NT2/D1 (cell line): ENCODE measurements at regions not wholly inside any gene's neighbourhood (a gene's known extent, or its start where the extent isn't known, plus 50 kb on each side); places are given as distances from the start of the nearest gene placed in this dataset.

Source experiments
- YY1 ChIP-seq: IDR thresholded peaks from 2 replicates; pipeline ENCODE4 v1.6.1; 2011; ENCODE audit not compliant: insufficient read length, insufficient read depth
- ZNF274 ChIP-seq: IDR thresholded peaks from 2 replicates; pipeline ENCODE4 v1.6.1; 2011; ENCODE audit warnings: mild to moderate bottlenecking, low read depth, low read length

DNA sequence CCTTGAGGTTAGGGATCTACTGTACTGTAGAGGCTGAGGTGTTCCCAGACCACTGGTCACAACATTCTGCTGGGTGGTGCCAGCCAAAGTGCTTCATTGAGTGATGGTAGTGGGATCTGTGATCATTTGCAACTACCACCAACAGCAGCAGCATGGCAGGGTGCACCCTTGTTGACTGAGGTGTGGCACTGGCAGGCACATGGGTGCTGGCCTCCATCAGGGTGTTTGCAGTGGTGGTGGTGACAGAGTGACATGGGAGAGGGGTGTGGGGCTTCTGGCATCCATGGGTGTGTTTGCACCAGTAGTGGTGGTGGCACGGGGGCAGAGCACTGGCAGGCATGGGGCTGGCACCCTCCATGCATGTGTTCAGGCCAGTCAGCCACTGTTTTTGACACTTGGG is 183.7 kb upstream of the LYPLAL1 start:
- TF ChIP-seq ZNF274, result no peak
- TF ChIP-seq YY1, result no peak
